HK-2 (cell line): ENCODE measurements at regions not wholly inside any gene's neighbourhood (a gene's known extent, or its start where the extent isn't known, plus 50 kb on each side); places are given as distances from the start of the nearest gene placed in this dataset.
"Not testable (repeated sequence)": the region's sequence is repeated elsewhere in the genome, so short reads cannot be mapped to it uniquely, and the experiment has no call there.

Experiments
- DNase-seq: peaks from one replicate; pipeline ENCODE4 v3.0.0-alpha.2; 2018; ENCODE audit not compliant: unreplicated experiment

DNA sequence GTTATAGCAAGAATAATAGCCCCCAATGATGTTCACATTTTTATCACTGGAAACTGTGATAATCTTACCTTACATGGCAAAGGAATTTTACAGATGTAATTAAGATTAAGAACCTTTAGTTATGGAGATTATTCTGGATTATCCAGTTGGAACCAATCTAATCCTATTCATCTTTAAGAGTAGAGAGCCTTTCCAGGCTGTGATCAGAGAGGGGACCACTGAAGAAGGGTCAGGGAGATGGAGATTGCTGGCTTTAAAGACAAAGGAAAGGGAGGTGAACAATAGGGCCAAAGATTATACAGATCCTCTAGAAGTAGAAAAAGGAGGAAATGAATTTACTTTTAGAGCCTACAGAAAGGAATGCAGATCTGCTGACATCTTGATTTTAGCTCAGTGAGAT, 253.5 kb upstream of the GRIN3A start:
- DNase-seq = no peak

DNA sequence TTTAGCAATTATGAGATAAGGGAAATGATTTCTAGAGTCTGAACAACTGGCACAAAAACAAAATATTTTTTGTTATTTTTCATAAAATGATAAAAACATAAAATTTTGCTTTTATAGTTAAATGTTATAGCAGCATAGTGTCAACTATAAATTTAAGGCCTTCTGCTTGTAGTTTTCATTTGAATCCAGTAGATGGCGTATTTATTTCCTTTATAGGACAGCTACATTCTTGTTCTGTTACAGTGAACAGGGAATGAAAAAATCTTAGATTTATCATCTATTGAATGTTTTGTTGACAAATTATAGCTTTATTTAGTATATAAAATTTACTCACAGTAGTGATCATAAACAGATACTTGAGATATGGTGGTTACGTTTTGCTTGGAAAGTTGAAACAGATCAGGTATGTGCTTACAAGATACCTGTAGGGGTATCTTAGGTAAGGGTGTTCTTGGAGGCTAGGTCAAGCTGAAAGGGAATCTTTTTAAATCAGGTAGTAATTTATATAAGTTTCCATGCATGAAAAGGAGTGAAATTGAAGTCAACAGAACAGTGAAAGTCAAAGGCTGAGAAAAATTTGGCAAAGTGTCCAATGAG, 239.3 kb upstream of the GRIN3A start:
- DNase-seq = no peak

DNA sequence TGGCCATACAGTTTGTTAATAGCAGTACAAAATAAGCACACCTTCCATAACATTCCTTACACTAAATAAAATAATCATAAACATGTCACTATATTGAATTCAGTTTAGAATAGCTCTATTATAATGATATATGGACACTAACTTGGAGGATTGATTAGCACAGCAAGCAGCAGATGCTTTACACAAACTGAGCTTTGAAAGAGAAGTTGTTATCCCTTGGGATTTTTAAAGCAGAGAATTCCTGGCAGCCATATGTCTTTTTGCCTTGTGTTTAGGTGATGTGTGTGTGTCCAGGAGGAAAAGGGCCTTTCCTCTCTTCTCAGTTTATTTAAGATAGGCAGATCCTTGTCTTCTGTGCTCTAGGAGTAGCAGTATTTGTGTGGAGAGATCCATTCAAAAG, 232.2 kb upstream of the GRIN3A start:
- no peak for DNase-seq

DNA sequence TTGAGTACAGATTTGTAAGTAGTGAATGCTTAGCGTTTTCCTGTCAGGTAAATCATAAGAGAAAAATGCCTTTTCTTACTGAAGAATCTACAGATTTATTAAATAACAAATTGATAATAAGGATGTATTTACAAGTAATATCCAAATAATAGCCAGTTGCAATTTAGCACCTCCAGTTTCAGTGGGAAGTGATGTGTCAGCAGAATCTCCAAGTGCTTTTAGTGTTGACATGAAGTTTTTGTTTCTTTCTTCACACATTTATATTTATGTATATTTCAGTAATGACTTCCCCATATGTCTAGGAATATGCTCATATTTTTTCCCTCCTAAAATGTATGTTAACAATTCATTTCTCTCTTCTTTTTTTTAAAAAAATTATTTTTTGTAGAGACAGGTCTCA, 229.9 kb upstream of the GRIN3A start:
- no peak for DNase-seq

DNA sequence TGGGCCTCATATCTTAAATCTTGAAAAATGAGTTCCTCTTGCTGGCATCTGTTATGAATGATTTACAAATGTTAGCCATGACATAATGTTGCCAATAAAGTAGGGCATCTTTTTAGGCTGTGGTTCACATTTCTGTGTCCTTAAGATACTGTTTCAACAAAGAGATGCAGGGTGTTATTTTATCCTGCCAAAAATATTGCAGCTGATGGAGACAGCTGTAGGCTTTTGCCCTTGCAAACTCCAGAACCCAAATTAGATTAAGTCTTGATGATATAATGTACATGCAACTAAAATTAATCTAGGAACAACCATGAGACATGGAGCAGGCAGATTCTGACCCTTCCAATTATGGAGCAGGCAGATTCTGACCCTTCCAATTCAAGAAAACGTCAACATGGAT, 228.2 kb upstream of the GRIN3A start:
- no peak for DNase-seq

DNA sequence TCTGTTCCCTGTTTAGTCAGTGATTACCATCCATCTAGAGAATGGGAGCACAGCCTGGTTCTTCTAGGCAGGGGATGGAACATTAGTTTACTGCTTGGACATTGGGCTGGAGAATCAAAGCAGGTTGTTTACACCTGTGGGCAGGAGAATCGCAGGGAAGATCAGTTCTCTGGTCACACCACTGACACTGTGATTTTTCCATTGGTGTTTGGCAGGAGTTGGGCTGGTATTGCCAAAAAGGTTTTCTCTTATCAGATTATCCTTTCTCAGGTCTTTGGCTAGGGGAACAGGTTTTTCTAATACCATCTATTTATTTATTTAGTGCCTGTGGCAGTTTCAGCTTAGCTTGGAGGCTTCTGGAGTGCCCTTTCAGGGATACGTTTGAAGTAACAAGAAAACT, 219.3 kb upstream of the GRIN3A start:
- DNase-seq = no peak

DNA sequence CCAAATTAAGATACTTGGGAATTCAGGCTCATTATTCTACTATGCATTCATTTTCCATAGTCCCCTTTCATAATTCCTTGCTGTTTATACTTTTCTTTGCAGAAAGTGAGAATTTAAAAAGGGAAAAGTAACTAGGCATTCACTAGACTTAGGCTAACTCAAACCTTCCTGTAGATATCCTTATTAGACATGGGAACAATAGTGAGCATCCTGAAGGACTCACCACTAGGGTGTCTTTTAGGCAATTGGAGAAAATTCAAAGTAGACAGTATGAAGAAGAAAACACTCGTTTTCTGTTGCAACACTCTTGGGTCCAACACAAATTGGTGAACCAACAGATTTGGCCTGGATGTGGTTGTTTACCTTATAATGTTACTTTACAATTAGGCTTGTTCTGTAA, 213.2 kb upstream of the GRIN3A start:
- no peak for DNase-seq

DNA sequence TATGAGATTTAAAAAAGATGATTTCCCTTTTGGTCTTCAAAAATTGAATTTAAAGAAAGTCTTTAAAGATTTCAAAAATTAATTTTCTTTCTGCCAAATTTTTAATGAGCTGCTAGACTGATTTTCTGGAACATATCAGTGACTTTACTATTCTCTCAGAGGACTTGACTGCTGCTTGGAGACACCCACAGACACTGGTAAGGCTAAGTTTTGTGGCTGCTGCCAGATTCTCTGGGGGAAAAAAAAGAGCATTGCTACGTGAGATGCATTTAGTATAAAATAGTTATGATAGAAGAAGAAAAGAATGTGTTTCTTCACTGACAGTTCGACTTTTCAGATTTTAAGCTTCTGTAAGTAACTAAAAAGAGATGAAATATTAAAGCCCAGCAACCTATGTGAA, 193.3 kb upstream of the GRIN3A start:
- DNase-seq = no peak

DNA sequence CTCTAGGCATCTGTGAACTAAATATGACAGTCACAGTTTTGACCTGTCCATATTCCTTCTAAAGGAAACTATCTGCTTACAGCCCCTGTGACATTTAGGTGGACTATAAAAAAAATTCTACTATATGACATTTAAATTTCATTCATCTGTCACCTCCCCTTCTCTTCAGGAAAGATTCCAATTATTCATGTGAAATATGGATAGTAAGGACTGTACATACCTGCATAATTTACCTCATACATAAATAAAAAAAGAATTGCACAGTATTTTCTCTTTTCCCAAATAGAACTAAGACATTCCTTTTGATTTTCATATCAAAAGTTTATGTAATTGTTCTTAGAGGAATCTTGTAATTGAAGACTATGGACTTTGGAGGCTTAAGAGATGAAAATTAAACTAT, 192.3 kb upstream of the GRIN3A start:
- DNase-seq = no peak

DNA sequence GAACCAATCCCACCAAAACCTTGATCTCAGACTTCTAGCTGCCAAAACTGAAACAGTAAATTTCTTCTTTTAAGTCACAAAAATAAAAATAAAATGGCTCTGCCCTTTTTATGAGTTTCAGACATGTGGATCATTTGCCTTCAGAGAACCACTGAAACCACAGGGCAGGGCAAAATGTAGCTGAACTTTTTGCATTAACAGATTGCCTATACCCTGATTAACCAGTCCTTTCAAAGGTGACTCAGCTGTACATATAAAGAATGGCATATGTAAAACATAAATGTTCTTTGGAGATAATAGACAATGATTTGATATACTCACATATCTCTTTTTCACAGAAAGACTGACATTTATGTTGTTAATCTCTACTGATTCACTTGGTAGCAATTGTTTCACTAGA, 187.1 kb upstream of the GRIN3A start:
- no peak for DNase-seq

DNA sequence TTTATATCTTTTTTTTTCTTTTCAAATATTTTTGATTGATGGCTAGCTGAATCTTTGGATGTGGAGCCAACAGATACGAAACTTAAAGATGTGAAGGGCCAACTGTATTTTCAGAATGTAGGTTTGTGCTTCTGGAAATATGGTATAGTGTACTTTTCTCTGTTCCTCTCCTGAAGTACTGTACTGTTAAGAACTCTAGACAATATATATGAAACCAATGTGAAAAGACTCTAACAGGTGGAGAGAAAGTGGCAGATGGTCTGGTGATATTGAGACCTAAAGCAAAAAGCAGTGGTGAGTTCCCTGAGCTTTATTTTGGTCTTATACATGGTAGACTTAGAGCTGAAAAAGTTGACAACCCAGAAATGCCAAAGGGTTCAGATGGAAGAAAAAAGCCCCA, 185.0 kb upstream of the GRIN3A start:
- DNase-seq = no peak

DNA sequence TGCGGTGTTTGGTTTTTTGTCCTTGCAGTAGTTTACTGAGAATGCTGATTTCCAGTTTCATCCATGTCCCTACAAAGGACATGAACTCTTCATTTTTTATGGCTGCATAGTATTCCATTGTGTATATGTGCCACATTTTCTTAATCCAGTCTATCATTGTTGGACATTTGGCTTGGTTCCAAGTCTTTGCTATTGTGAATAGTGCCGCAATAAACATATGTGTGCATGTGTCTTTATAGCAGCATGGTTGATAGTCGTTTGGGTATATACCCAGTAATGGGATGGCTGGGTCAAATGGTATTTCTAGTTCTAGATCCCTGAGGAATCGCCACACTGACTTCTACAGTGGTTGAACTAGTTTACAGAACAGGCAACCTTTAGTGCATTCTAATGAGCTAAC, 178.5 kb upstream of the GRIN3A start:
- DNase-seq = not testable (repeated sequence)

DNA sequence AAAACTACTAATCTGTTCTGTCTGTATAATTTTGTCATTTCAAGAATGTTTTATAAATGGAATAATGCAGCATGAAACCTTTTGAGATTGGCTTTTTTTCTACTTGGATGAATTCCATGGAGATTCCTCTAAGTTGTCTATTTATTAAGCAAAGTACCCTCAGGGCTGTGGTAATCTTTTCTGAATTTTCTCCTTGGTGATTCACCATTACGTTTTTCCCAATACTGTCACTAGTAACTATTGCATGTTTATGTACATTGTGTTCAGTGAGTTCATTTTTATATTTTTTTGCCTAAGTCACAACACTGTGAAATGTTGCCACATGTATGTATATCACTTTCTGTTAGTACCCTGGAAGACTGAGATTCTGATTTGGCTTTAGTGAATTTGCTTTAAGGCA, 177.0 kb upstream of the GRIN3A start:
- DNase-seq = no peak

DNA sequence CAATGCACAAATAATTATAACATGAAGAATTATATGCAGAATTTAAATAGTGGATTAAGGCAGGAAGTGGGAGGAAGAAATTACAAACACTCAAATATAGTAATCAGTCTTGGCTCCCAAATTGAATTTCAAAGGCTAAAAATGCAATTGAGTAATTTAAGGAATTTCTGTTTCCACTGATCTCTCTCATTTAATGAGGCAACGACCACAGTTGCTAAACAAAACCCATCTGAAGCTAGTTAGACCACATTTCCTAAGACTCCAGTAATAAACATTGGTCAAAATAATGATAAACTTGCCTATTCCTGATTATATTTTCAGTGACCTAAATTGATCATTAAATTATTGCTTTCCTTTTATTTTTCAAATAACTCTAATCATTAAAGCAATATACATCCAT, 174.3 kb upstream of the GRIN3A start:
- no peak for DNase-seq

DNA sequence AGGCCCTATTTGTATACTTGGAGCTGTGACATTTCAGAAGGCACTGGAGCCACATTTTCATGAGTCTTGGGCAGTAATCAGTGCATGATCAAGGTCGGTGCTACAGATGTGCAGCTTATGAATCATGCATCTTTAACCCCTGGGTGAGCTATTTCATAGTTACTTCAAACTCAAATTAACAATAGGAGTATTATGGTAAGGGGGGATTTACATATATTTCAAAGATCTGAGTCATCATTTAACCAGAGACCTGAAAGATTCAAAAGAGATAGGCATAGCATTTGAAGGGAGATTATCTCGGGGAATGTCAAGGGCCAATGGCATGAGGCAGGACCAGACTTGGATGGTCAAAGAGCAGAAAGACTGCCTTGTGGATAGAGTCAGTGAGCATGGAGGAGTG, 169.0 kb upstream of the GRIN3A start:
- no peak for DNase-seq

DNA sequence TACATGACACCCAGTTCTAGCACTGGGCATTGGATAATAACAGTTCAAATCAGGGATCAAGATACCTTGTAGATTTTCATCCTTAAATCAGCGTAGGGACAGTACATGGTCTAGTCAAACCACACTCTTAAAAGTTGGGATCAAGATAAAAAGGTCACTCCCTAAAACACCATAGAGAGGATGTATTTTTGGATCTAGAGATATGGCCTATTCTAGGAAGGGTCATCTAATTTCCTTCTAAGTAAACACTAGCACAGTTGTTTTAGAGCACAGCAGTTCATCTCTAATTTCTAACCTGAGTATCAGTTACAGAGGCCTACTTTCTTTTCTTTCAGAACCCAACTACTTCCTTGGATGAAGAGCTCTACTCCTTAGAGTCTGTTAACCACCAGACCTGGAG, 166.4 kb upstream of the GRIN3A start:
- DNase-seq = no peak

DNA sequence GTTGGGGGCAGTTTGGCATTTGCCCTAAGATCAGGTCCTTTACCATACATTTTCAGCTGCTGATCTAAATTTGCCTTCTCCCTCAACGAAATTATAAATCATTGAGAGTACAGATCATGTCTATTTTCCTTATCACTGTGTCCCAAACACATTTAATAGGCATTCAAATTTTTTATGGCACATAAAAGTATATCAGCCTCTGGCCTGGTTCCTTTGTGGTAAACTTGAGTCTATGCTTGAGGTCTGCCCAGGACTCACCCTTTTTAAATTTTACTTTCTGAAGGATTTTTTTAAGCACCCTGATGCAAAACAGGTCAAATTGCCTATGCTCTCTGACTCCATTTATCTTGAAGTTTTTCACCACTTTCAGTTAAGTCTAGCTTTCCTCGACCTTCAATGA, 163.6 kb upstream of the GRIN3A start:
- no peak for DNase-seq

DNA sequence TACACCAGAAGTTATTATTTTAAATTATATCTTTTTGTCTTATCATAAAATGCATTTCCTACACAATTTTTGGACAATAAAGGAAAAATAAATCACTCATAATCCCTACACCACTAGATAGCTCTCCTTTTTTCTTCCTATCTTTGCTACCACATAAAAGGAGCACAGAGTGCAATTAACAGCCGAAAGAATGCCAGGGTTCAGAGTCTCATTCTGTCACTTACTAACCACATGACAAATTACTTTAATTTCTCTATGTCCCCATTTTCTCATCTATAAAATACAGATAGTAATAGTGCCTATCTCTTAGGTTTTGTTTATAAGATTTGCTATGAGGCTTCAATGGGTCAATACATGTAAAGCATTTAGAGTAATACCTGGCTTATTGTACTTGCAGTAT, 158.7 kb upstream of the GRIN3A start:
- no peak for DNase-seq

DNA sequence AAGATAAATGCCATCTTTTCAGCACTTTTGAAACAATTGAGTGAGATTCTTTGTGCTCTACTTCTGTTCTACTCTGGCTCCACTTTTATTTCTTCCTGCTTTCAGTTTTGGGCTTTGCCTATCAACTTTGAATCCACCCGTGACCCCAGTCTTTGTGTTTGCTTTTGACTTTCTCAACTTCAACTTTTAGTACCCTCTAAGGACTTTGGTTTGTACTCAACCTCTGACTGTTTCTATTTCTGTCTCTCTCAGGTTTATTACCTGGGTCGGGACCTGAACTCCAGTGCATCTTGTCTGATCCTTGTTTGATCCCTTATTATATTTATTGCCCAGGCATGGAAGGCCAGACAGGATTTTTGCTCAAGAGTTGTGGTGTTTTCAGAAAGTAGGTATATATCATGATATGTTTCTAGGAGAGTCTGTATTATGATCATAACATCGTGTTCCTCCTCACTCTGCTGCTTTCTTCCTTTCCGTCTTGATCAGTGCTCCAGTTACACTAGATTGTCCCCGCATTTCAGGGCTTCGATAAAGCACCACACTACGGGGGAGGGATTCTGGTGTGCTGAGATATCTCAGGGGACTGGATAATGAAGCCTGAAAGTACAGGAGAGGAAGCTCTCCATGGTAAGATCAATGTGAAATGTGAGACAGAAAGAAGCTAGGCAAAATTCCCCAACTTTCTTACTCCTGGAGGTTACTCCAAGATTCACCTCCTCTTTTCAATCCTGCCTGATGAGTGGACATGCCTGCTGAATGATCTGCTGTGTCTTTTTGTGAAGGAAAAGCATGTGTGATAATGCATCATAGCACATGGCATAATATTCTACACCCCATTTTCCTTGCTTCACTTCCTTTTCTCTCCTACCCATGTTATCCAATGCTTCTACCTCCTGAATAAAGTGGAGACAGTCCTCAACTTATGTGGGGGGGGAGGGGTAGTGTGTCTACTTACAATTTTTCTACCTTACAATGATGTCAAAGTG, 155.5 kb upstream of the GRIN3A start:
- no peak for DNase-seq

DNA sequence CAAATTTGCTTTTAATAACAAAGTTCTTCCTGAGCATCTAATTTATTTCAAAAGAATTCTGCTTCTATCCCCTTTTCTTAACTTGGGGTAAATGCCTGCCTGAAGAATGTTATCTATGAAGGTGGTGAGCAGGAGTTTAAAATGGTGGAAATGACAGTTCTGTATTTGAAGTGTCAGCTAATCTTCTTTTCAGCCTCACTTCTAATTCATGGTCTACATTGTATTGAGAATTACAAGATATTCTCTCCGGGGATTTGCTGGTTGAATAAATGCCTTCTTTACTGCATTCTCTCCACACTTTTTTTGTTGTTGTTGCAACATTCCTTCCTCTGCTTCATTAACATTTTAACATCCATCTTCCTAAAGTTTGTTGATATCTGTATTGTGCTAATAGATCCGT, 143.1 kb upstream of the GRIN3A start:
- DNase-seq = no peak

DNA sequence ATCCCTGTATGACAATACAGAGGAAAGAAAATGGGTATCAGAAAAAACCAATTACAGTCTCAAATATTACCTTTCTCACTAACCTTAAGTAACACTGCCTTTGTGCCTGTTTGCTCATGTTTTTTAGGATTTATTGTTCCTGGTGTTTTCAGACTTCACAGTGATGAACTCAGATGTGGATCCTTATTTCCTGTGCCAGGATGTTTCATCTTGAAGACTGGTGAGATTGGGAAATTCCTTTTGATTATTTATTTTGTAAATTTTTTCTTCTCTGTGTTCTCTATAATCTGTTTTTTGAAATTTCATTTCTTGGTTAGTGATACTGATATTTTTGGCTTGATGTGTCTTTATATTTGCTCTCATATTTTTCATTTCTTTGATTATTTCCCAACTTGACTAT, 142.4 kb upstream of the GRIN3A start:
- no peak for DNase-seq

DNA sequence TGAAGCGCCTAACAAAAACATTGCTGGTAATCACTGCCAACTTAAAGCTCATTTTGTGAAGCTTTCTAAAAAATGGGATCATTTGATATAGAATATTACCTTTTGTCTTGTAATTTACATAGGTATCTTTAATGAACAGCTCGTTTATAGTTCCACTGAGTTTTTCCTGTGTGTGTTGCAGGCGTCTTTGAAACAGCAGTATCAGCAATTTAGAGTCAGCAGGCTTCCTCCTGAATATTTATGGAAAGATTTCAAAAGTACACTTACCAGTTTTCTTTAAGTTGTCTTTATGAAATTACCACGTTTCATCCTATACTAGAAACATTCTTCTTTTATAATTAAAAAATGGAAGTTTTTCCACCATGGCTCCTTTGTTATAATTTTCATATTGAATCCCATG, 140.3 kb upstream of the GRIN3A start:
- DNase-seq = no peak

DNA sequence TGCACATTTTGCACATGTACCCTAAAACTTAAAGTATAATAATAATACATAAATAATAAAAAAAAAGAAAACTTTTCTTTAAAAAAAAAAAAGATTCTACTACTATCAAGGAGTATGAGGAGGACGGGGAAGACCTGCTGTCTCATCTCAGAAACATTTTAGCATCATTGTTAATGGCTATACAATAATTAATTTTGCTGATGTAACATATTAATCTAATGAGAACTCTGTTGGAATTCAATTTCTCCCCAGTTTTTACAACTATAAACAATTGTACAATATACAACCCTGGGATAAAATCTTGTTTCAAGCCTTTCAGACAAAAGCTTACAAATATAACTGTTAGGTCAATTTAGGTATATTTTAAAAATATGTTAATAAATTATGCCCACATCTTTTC, 139.0 kb upstream of the GRIN3A start:
- DNase-seq = no peak

DNA sequence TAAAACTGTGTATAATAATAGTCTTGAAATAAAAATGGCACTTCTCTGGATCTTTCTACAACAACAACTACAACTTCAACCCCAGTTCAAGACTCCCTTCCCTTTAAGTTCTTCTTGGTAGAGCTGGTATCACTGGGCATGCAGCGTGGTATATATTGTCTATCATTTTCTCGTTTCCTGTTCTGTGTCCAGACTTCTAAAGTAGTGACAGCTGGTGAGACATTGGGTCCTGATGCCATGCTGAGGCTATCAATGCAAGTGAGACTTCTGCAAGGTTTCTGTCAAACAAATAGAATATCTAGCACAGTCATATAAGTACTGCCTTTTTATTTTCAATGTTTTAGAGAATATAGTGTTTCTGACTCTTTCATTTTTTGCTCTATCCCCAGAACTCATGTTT, 123.0 kb upstream of the GRIN3A start:
- no peak for DNase-seq
